ENCODE measurements at regions not wholly inside any gene's neighbourhood (a gene's known extent, or its start where the extent isn't known, plus 50 kb on each side); places are given as distances from the start of the nearest gene placed in this dataset.

DNA sequence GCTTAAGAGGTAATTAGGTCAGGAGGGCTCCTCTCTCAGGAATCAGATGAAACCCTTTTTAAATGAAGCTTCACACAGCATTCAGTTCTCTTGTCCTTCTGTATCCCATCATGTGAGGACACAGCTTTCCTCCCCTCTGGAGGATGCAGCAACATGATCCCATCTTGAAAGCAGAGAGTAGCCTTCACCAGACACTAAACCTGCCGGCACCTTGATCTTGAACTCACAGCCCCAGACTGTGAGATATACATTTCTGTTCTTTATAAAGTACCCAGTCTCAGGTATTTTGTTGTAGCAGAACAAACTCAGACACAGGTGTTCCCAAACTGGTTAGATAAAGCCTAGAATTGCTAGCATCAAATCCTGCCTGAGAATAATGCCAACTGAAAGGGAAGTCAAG lies 83.7 kb upstream of the PRICKLE2 start:
- ATAC-seq: no peak
- no peak for FAIRE-seq
- no peaks in the 10 kb centered on the region for H3K4me1 ChIP-seq (ENCODE audit: insufficient read depth, low read length)
- no peaks in the 10 kb centered on the region for H3K9me3 ChIP-seq (ENCODE audit: low read length)
- BruUV-seq (replicated peaks): no TSS peak
- H2AFZ ChIP-seq (ENCODE audit: low read length): no peak overlapping the region
- no peaks in the 10 kb centered on the region; a peak in 1 of 5 replicates for H3K27me3 ChIP-seq (ENCODE audit: control insufficient read depth in 1 of 2, insufficient read depth in 2 of 2, low read length in 2 of 2)
- CTCF ChIA-PET (ENCODE audit: low intra/inter-chr PET ratio, low total read pairs): no interaction called here
- intact Hi-C loops (cut with micrococcal nuclease; ENCODE audit: unreplicated experiment) (no loop called here), in situ Hi-C loops (cut with HindIII; ENCODE audit: extremely low pct_ligation_motif_present, low pct_unique_long_range_greater_than_20kb) (no loop called here)
- H3K27ac ChIP-seq (ENCODE audit: extremely low read length, insufficient read depth, low read length): no peak overlapping the region
- no peak overlapping the region for H3K9ac ChIP-seq (ENCODE audit: insufficient read depth, low read depth, low read length)
- DNase-seq (ENCODE audit: low spot score): no peak
- 50% methylated on average over 1 of the region's 1 CpG for WGBS (ENCODE audit: low lambda C conversion rate)
- no peaks in the 10 kb centered on the region for H3K36me3 ChIP-seq (replicated peaks in 1 of 2; ENCODE audit: control insufficient read depth in 1 of 2, insufficient read depth in 2 of 2, low read length in 2 of 2)
- H4K20me1 ChIP-seq (ENCODE audit: insufficient read depth, low read length): no peaks in the 10 kb centered on the region
- POLR2A ChIA-PET: no interaction called here
- no peaks in the 10 kb centered on the region for H3K79me2 ChIP-seq (ENCODE audit: insufficient read depth, low read length)
- H3K4me3 ChIP-seq (replicated peaks in 1 of 3; ENCODE audit: insufficient read depth in 1 of 3, low read depth in 2 of 3, low read length in 3 of 3): no peak overlapping the region
- no peak overlapping the region for H3K4me2 ChIP-seq (ENCODE audit: low read depth, low read length)
- TF ChIP-seq ZNF652 (CRISPR knock-in tag; IDR thresholded peaks at IDR 0.05; ENCODE audit: borderline replicate concordance, low read depth) (no peak), TAF15 (IDR thresholded peaks at IDR 0.05; ENCODE audit: low read depth, low read length, poor library complexity, severe bottlenecking) (no peak), REST (IDR thresholded peaks at IDR 0.05; ENCODE audit: borderline replicate concordance in 1 of 2, low read depth in 1 of 2, low read length in 2 of 2) (no peak), ZSCAN29 (CRISPR knock-in tag; conservative IDR thresholded peaks at IDR 0.05) (no peak), KMT2B (CRISPR knock-in tag; IDR thresholded peaks at IDR 0.05) (no peak), ZNF7 (CRISPR knock-in tag; IDR thresholded peaks at IDR 0.05) (no peak), ZNF75D (CRISPR knock-in tag; IDR thresholded peaks at IDR 0.05; ENCODE audit: borderline replicate concordance) (no peak), YY1 (IDR thresholded peaks at IDR 0.05; ENCODE audit: insufficient read depth, insufficient replicate concordance, low read depth, low read length) (no peak)
- TF ChIP-seq, protein P1, sequence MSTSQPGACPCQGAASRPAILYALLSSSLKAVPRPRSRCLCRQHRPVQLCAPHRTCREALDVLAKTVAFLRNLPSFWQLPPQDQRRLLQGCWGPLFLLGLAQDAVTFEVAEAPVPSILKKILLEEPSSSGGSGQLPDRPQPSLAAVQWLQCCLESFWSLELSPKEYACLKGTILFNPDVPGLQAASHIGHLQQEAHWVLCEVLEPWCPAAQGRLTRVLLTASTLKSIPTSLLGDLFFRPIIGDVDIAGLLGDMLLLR (CRISPR knock-in tag; IDR thresholded peaks at IDR 0.05): no peak
- TF ChIP-seq, protein P2, sequence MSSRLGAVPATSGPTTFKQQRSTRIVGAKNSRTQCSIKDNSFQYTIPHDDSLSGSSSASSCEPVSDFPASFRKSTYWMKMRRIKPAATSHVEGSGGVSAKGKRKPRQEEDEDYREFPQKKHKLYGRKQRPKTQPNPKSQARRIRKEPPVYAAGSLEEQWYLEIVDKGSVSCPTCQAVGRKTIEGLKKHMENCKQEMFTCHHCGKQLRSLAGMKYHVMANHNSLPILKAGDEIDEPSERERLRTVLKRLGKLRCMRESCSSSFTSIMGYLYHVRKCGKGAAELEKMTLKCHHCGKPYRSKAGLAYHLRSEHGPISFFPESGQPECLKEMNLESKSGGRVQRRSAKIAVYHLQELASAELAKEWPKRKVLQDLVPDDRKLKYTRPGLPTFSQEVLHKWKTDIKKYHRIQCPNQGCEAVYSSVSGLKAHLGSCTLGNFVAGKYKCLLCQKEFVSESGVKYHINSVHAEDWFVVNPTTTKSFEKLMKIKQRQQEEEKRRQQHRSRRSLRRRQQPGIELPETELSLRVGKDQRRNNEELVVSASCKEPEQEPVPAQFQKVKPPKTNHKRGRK (CRISPR knock-in tag; IDR thresholded peaks at IDR 0.05): no peak
- TF ChIP-seq, protein P3, sequence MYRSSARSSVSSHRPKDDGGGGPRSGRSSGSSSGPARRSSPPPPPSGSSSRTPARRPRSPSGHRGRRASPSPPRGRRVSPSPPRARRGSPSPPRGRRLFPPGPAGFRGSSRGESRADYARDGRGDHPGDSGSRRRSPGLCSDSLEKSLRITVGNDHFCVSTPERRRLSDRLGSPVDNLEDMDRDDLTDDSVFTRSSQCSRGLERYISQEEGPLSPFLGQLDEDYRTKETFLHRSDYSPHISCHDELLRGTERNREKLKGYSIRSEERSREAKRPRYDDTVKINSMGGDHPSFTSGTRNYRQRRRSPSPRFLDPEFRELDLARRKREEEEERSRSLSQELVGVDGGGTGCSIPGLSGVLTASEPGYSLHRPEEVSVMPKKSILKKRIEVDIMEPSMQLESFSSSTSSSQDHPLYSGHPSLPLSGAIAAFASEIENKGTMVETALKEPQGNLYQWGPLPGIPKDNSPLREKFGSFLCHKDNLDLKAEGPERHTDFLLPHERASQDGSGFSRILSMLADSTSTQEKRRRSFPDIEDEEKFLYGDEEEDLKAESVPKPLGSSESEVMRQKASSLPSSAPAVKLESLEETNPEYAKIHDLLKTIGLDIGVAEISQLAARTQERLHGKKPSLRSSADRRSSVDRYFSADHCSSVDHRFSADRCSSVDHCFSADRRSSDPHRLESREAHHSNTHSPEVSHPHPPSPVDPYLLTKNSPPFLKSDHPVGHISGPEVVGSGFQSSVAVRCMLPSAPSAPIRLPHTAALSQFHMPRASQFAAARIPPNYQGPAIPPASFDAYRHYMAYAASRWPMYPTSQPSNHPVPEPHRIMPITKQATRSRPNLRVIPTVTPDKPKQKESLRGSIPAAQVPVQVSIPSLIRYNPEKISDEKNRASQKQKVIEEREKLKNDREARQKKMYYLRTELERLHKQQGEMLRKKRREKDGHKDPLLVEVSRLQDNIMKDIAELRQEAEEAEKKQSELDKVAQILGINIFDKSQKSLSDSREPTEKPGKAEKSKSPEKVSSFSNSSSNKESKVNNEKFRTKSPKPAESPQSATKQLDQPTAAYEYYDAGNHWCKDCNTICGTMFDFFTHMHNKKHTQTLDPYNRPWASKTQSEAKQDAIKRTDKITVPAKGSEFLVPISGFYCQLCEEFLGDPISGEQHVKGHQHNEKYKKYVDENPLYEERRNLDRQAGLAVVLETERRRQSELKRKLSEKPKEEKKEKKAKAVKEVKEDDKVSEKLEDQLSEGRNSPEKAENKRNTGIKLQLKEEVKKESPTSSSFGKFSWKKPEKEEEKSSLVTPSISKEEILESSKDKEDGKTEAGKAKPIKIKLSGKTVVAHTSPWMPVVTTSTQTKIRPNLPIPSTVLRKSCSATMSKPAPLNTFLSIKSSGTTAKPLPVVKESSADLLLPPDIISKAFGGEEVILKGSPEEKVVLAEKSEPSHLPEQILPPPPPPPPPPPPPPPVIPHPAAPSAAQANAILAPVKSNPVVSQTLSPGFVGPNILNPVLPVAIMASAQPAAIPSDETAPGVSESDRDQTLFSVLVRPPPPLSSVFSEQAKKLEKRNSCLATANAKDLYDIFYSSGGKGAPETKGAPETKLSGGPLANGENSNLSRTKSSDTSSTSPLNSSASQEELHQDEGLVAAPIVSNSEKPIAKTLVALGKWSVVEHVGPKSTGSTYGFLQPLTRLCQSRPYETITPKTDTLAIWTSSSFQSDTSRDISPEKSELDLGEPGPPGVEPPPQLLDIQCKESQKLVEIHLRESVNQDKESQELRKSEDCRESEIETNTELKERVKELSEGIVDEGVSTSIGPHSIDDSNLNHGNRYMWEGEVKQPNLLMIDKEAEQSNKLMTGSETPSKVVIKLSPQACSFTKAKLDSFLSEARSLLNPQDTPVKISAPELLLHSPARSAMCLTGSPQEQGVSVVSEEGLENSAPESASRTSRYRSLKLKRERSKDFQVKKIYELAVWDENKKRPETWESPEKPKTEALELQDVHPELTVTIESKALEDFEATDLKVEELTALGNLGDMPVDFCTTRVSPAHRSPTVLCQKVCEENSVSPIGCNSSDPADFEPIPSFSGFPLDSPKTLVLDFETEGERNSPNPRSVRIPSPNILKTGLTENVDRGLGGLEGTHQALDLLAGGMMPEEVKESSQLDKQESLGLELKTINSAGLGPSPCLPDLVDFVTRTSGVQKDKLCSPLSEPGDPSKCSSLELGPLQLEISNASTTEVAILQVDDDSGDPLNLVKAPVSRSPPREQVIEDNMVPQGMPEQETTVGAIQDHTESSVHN (CRISPR knock-in tag; IDR thresholded peaks at IDR 0.05): no peak

Measured in HepG2 (cell line).